SK-N-SH (cell line): ENCODE measurements at regions not wholly inside any gene's neighbourhood (a gene's known extent, or its start where the extent isn't known, plus 50 kb on each side); places are given as distances from the start of the nearest gene placed in this dataset.

Source experiments
- CTCF ChIA-PET: fragments of 300-600, 350-600 bp; formaldehyde crosslinking; extraction: SDS; loops from one replicate; lab custom pipeline; 2021; lab: Yijun Ruan, JAX
- POLR2A ChIA-PET: fragments of 350-600 bp; sonication (Branson Sonifier 250); formaldehyde crosslinking; extraction: SDS; loops from one replicate; lab custom pipeline; 2020; ENCODE audit warnings: antibody characterized with exemption, inconsistent platforms; lab: Yijun Ruan, JAX
- DNase-seq: peaks from one replicate; pipeline ENCODE4 v3.0.0; 2012
- H2AFZ ChIP-seq: fragments of 200-600 bp; sonication (generic); 2 replicates; pipeline ENCODE4 v1.8.1; 2016; ENCODE audit warnings: antibody characterized with exemption, mild to moderate bottlenecking, low read depth
- H3F3A ChIP-seq: fragments of 200-600 bp; sonication (generic); replicated peaks from 2 replicates; pipeline ENCODE3; 2016; ENCODE audit warnings: antibody characterized with exemption, mild to moderate bottlenecking; ENCODE audit not compliant: insufficient read depth
- H3K27ac ChIP-seq, 2 experiments: fragments of 200-500 bp in 1 of 2; fragments of 200-600 bp in 1 of 2; sonication (Bioruptor generic) in 1 of 2; sonication (generic), shearing (Covaris generic) in 1 of 2; 2 replicates each; pipeline versions ENCODE4 v1.5.1 to v1.6.1; 2014 to 2016; ENCODE audit warnings: low read depth in 2 of 2, inconsistent platforms in 1 of 2, low read length in 1 of 2, mild to moderate bottlenecking in 1 of 2, mixed read lengths in 1 of 2
- H3K27me3 ChIP-seq: fragments of 200-600 bp; sonication (generic), shearing (Covaris generic); 2 replicates; pipeline ENCODE4 v1.6.1; 2016; ENCODE audit warnings: mixed run types; ENCODE audit not compliant: insufficient read depth
- H3K36me3 ChIP-seq, 2 experiments: fragments of 200-500 bp in 1 of 2; fragments of 200-600 bp in 1 of 2; sonication (Bioruptor generic) in 1 of 2; sonication (generic) in 1 of 2; replicated peaks in 1 of 2; 2 replicates each; pipeline versions ENCODE3 to v1.5.1; 2014 to 2016; ENCODE audit warnings: low read length in 1 of 2, mild to moderate bottlenecking in 1 of 2; ENCODE audit not compliant: insufficient read depth in 2 of 2, control insufficient read depth in 1 of 2
- H3K4me1 ChIP-seq, 2 experiments: fragments of 200-500 bp in 1 of 2; fragments of 200-600 bp in 1 of 2; sonication (Bioruptor generic) in 1 of 2; sonication (generic), shearing (Covaris generic) in 1 of 2; 2 replicates each; pipeline versions ENCODE4 v1.5.1 to v1.6.1; 2014 to 2016; ENCODE audit warnings: low read depth in 1 of 2, low read length in 1 of 2, mixed run types in 1 of 2; ENCODE audit not compliant: insufficient read depth in 2 of 2, control insufficient read depth in 1 of 2
- H3K4me2 ChIP-seq: fragments of 200-600 bp; sonication (generic), shearing (Covaris generic); 2 replicates; pipeline ENCODE4 v1.6.1; 2017; ENCODE audit warnings: mixed run types
- H3K4me3 ChIP-seq, 2 experiments: fragments of 200-500 bp in 1 of 2; fragments of 200-600 bp in 1 of 2; sonication (Bioruptor generic) in 1 of 2; sonication (generic), shearing (Covaris generic) in 1 of 2; 2 replicates each; pipeline versions ENCODE4 v1.5.1 to v1.8.1; 2014 to 2016; ENCODE audit warnings: low read depth in 2 of 2, inconsistent platforms in 1 of 2, low read length in 1 of 2, mild to moderate bottlenecking in 1 of 2, mixed read lengths in 1 of 2, moderate library complexity in 1 of 2
- H3K79me2 ChIP-seq: fragments of 200-600 bp; sonication (generic); 2 replicates; pipeline ENCODE4 v1.8.1; 2017; ENCODE audit warnings: mild to moderate bottlenecking; ENCODE audit not compliant: insufficient read depth
- H3K9ac ChIP-seq: fragments of 200-600 bp; sonication (generic); 2 replicates; pipeline ENCODE4 v1.6.1; 2017; ENCODE audit warnings: mixed run types
- H3K9me2 ChIP-seq: fragments of 200-600 bp; sonication (generic); 2 replicates; pipeline ENCODE4 v1.6.1; 2017; ENCODE audit warnings: mixed run types
- H3K9me3 ChIP-seq: fragments of 200-600 bp; sonication (generic); 2 replicates; pipeline ENCODE4 v1.6.1; 2017; ENCODE audit warnings: mixed run types, mild to moderate bottlenecking, moderate library complexity
- H4K20me1 ChIP-seq: fragments of 200-600 bp; sonication (generic); 2 replicates; pipeline ENCODE4 v1.6.1; 2017; ENCODE audit warnings: mild to moderate bottlenecking, mixed run types; ENCODE audit not compliant: insufficient read depth
- CHD2 ChIP-seq: fragments of 150-350 bp; IDR thresholded peaks from 2 replicates; pipeline ENCODE4 v1.6.1; 2018; ENCODE audit warnings: low read length; ENCODE audit not compliant: partially characterized antibody
- ELF1 ChIP-seq: IDR thresholded peaks from 2 replicates; pipeline ENCODE4 v1.4.0; 2012
- EP300 ChIP-seq, 2 experiments: IDR thresholded peaks; 2 replicates each; pipeline versions ENCODE4 v1.4.0 to v1.6.1; 2012; ENCODE audit warnings: borderline replicate concordance in 1 of 2, low read depth in 1 of 2, low read length in 1 of 2
- EZH2phosphoT487 ChIP-seq: fragments of 200-600 bp; sonication (generic); IDR thresholded peaks from 2 replicates; pipeline ENCODE4 v1.6.1; 2017; ENCODE audit warnings: low read depth, mixed run types, mild to moderate bottlenecking, antibody characterized with exemption, moderate library complexity, borderline replicate concordance
- FOSL2 ChIP-seq: IDR thresholded peaks from 2 replicates; pipeline ENCODE4 v1.4.0; 2012; ENCODE audit warnings: low read depth, mild to moderate bottlenecking, moderate library complexity, borderline replicate concordance
- FOXJ3 ChIP-seq: sonication (generic); formaldehyde crosslinking; IDR thresholded peaks from 2 replicates; pipeline ENCODE4 v1.5.1; 2020; ENCODE audit warnings: mild to moderate bottlenecking, missing genetic modification reagents
- GABPA ChIP-seq: IDR thresholded peaks from 2 replicates; pipeline ENCODE4 v1.4.0; 2012; ENCODE audit warnings: low read depth, mild to moderate bottlenecking
- MEF2A ChIP-seq: IDR thresholded peaks from 2 replicates; pipeline ENCODE4 v1.4.0; 2012; ENCODE audit warnings: low read depth, borderline replicate concordance
- MXI1 ChIP-seq: IDR thresholded peaks from 2 replicates; pipeline ENCODE4 v1.6.1; 2012; ENCODE audit warnings: mild to moderate bottlenecking, low read depth, low read length, improper control_type of control experiment
- NFIC ChIP-seq: IDR thresholded peaks from 2 replicates; pipeline ENCODE4 v1.4.0; 2012; ENCODE audit warnings: borderline replicate concordance
- RAD21 ChIP-seq: IDR thresholded peaks from 2 replicates; pipeline ENCODE4 v1.6.1; 2012; ENCODE audit warnings: mild to moderate bottlenecking, low read length
- SIN3A ChIP-seq: IDR thresholded peaks from 2 replicates; pipeline ENCODE4 v1.6.1; 2012; ENCODE audit warnings: low read depth, mild to moderate bottlenecking, low read length, moderate library complexity, borderline replicate concordance
- SMC3 ChIP-seq: IDR thresholded peaks from 2 replicates; pipeline ENCODE4 v1.6.1; 2012; ENCODE audit warnings: low read depth, low read length, improper control_type of control experiment
- TAF1 ChIP-seq: IDR thresholded peaks from 2 replicates; pipeline ENCODE4 v1.6.1; 2012; ENCODE audit warnings: low read depth, mild to moderate bottlenecking, low read length, moderate library complexity, borderline replicate concordance
- TCF12 ChIP-seq: IDR thresholded peaks from 2 replicates; pipeline ENCODE4 v1.4.0; 2012
- YY1 ChIP-seq: IDR thresholded peaks from 2 replicates; pipeline ENCODE4 v1.4.0; 2012; ENCODE audit warnings: low read depth, mild to moderate bottlenecking
- WGBS: methylation state at CpG from one replicate; pipeline ENCODE4 v1.1.6; 2017; ENCODE audit warnings: low lambda C conversion rate; 5-methylcytosine and 5-hydroxymethylcytosine counted together
- TF ChIP-seq, protein P1 (sequence below): IDR thresholded peaks from 2 replicates; pipeline ENCODE4 v1.4.0; 2012; ENCODE audit warnings: low read depth, borderline replicate concordance
- TF ChIP-seq, protein P2 (sequence below): fragments of 150-350 bp; IDR thresholded peaks from 2 replicates; pipeline ENCODE4 v1.6.1; 2017; ENCODE audit warnings: antibody characterized with exemption, low read length, low read depth, borderline replicate concordance
- TF ChIP-seq, protein P3 (sequence below): IDR thresholded peaks from 2 replicates; pipeline ENCODE4 v1.6.1; 2012; ENCODE audit warnings: mild to moderate bottlenecking, low read depth, low read length, moderate library complexity
- TF ChIP-seq, protein P4 (sequence below): fragments of 200-600 bp; sonication (generic); IDR thresholded peaks from 2 replicates; pipeline ENCODE4 v1.6.1; 2017; ENCODE audit warnings: antibody characterized with exemption, mild to moderate bottlenecking, moderate library complexity

DNA sequence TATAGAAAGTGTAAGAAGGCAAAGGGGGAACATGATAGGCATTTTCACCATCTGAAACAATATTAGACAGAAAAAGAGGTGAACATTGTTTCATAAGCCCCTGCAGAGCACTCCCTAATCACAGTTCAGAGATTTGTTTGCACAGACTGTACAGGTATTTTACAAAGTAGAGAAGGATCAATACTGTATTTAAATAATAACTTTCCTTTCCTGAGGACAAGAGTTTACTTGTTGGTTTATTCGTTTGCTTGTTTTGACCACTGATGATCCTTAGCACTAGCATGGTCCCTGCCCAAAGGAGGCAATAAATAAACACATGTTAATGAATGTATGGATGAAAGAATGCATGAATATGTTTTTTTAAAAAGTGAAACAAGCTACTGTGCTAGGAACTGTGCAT is 690.1 kb upstream of the COBL start:
- Histone ChIP-seq H3K9me2 (no peaks in the 10 kb centered on the region), H3K36me3 (no peaks in the 10 kb centered on the region), H3K4me2 (no peak overlapping the region), H3K4me1 (no peaks in the 10 kb centered on the region), H3K9me3 (no peaks in the 10 kb centered on the region), H3F3A (no peaks in the 10 kb centered on the region), H3K27ac (no peak overlapping the region), H3K79me2 (no peaks in the 10 kb centered on the region), H2AFZ (no peak overlapping the region), H3K4me3 (no peak overlapping the region), H3K27me3 (no peaks in the 10 kb centered on the region), H4K20me1 (no peaks in the 10 kb centered on the region), H3K9ac (no peak overlapping the region)
- TF ChIP-seq FOSL2 = no peak
- TF ChIP-seq MEF2A = no peak
- TF ChIP-seq FOXJ3 (CRISPR knock-in tag) = no peak
- TF ChIP-seq NFIC = no peak
- TF ChIP-seq CHD2 = no peak
- WGBS = 16% methylated on average over 1 of the region's 1 CpG
- CTCF ChIA-PET = interaction anchor here (0.9 kb wide), 1 partner anchor 12 kb away, joined by 5 read pairs; no protein-coding TSS in a partner anchor
- POLR2A ChIA-PET = interaction anchor here (1.0 kb wide), 1 partner anchor 10 kb away, joined by 3 read pairs; no protein-coding TSS in a partner anchor
- DNase-seq = no peak

DNA sequence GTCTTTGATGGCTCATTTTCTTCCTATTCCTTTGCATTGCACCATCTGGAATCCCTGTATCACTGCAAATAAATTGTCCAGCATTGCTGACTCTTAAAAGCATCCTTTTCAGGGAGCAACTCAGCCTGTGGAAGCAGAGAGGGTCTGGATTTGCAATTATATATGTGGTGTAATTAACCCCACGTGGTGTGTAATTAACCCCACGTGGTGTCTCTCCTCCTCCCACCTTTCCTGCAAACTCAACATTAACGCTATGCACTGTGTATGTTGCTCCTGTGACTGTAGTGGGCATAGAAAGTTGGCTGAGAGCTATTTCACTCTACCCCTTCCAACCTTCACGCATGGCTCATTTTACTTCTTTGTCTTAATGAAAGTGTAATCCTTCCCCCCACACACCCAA is 689.0 kb upstream of the COBL start:
- 15% methylated on average over 4 of the region's 4 CpGs for WGBS
- Histone ChIP-seq H3K27ac (no peak overlapping the region), H3K4me3 (no peak overlapping the region), H2AFZ (no peak overlapping the region), H3K4me1 (no peaks in the 10 kb centered on the region), H3K27me3 (no peaks in the 10 kb centered on the region), H3K4me2 (no peak overlapping the region), H3K79me2 (no peaks in the 10 kb centered on the region), H3K9me3 (no peaks in the 10 kb centered on the region), H3F3A (no peaks in the 10 kb centered on the region), H3K9ac (no peak overlapping the region), H3K9me2 (no peaks in the 10 kb centered on the region), H3K36me3 (no peaks in the 10 kb centered on the region), H4K20me1 (no peaks in the 10 kb centered on the region)
- no peak for DNase-seq
- ChIA-PET POLR2A (interaction anchor here (1.0 kb wide), 1 partner anchor 9 kb away, joined by 3 read pairs; no protein-coding TSS in a partner anchor), CTCF (interaction anchor here (1.6 kb wide), 1 partner anchor 13 kb away, joined by 4 read pairs; no protein-coding TSS in a partner anchor)
- no peak for TF ChIP-seq RAD21
- no peak for TF ChIP-seq TAF1
- TF ChIP-seq, protein P1, sequence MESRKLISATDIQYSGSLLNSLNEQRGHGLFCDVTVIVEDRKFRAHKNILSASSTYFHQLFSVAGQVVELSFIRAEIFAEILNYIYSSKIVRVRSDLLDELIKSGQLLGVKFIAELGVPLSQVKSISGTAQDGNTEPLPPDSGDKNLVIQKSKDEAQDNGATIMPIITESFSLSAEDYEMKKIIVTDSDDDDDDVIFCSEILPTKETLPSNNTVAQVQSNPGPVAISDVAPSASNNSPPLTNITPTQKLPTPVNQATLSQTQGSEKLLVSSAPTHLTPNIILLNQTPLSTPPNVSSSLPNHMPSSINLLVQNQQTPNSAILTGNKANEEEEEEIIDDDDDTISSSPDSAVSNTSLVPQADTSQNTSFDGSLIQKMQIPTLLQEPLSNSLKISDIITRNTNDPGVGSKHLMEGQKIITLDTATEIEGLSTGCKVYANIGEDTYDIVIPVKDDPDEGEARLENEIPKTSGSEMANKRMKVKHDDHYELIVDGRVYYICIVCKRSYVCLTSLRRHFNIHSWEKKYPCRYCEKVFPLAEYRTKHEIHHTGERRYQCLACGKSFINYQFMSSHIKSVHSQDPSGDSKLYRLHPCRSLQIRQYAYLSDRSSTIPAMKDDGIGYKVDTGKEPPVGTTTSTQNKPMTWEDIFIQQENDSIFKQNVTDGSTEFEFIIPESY = no peak
- TF ChIP-seq TCF12 = no peak
- no peak for TF ChIP-seq SIN3A
- TF ChIP-seq, protein P2, sequence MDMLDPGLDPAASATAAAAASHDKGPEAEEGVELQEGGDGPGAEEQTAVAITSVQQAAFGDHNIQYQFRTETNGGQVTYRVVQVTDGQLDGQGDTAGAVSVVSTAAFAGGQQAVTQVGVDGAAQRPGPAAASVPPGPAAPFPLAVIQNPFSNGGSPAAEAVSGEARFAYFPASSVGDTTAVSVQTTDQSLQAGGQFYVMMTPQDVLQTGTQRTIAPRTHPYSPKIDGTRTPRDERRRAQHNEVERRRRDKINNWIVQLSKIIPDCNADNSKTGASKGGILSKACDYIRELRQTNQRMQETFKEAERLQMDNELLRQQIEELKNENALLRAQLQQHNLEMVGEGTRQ = no peak
- TF ChIP-seq MXI1 = no peak
- TF ChIP-seq FOXJ3 (CRISPR knock-in tag) = no peak
- TF ChIP-seq, protein P3, sequence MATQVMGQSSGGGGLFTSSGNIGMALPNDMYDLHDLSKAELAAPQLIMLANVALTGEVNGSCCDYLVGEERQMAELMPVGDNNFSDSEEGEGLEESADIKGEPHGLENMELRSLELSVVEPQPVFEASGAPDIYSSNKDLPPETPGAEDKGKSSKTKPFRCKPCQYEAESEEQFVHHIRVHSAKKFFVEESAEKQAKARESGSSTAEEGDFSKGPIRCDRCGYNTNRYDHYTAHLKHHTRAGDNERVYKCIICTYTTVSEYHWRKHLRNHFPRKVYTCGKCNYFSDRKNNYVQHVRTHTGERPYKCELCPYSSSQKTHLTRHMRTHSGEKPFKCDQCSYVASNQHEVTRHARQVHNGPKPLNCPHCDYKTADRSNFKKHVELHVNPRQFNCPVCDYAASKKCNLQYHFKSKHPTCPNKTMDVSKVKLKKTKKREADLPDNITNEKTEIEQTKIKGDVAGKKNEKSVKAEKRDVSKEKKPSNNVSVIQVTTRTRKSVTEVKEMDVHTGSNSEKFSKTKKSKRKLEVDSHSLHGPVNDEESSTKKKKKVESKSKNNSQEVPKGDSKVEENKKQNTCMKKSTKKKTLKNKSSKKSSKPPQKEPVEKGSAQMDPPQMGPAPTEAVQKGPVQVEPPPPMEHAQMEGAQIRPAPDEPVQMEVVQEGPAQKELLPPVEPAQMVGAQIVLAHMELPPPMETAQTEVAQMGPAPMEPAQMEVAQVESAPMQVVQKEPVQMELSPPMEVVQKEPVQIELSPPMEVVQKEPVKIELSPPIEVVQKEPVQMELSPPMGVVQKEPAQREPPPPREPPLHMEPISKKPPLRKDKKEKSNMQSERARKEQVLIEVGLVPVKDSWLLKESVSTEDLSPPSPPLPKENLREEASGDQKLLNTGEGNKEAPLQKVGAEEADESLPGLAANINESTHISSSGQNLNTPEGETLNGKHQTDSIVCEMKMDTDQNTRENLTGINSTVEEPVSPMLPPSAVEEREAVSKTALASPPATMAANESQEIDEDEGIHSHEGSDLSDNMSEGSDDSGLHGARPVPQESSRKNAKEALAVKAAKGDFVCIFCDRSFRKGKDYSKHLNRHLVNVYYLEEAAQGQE = no peak
- TF ChIP-seq ELF1 = no peak
- TF ChIP-seq, protein P4, sequence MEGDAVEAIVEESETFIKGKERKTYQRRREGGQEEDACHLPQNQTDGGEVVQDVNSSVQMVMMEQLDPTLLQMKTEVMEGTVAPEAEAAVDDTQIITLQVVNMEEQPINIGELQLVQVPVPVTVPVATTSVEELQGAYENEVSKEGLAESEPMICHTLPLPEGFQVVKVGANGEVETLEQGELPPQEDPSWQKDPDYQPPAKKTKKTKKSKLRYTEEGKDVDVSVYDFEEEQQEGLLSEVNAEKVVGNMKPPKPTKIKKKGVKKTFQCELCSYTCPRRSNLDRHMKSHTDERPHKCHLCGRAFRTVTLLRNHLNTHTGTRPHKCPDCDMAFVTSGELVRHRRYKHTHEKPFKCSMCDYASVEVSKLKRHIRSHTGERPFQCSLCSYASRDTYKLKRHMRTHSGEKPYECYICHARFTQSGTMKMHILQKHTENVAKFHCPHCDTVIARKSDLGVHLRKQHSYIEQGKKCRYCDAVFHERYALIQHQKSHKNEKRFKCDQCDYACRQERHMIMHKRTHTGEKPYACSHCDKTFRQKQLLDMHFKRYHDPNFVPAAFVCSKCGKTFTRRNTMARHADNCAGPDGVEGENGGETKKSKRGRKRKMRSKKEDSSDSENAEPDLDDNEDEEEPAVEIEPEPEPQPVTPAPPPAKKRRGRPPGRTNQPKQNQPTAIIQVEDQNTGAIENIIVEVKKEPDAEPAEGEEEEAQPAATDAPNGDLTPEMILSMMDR = no peak
- no peak for TF ChIP-seq YY1
- no peak for TF ChIP-seq GABPA
- TF ChIP-seq SMC3 = no peak
- no peak for TF ChIP-seq MEF2A
- no peak for TF ChIP-seq EZH2phosphoT487
- no peak for TF ChIP-seq EP300 (IDR thresholded peaks at IDR 0.05; ENCODE audit: borderline replicate concordance in 1 of 2, low read depth in 1 of 2, low read length in 1 of 2)
- TF ChIP-seq FOSL2 = no peak
